ENCODE measurements at regions not wholly inside any gene's neighbourhood (a gene's known extent, or its start where the extent isn't known, plus 50 kb on each side); places are given as distances from the start of the nearest gene placed in this dataset.
"Not testable (repeated sequence)": the region's sequence is repeated elsewhere in the genome, so short reads cannot be mapped to it uniquely, and the experiment has no call there.

- intact Hi-C loops (cut with micrococcal nuclease); H3K4me3 Mint-ChIP-seq; H3K9me3 Mint-ChIP-seq; H3K27me3 Mint-ChIP-seq; H3K4me1 Mint-ChIP-seq (ENCODE audit: low read depth); DNase-seq; H3K36me3 Mint-ChIP-seq (ENCODE audit: low read depth); POLR2A ChIA-PET; CTCF ChIA-PET; ATAC-seq; H3K27ac Mint-ChIP-seq: not testable (repeated sequence)
Measured at GRCh38 chr17:26881195-26881594, 412.7 kb upstream of the WSB1 start.

DNA sequence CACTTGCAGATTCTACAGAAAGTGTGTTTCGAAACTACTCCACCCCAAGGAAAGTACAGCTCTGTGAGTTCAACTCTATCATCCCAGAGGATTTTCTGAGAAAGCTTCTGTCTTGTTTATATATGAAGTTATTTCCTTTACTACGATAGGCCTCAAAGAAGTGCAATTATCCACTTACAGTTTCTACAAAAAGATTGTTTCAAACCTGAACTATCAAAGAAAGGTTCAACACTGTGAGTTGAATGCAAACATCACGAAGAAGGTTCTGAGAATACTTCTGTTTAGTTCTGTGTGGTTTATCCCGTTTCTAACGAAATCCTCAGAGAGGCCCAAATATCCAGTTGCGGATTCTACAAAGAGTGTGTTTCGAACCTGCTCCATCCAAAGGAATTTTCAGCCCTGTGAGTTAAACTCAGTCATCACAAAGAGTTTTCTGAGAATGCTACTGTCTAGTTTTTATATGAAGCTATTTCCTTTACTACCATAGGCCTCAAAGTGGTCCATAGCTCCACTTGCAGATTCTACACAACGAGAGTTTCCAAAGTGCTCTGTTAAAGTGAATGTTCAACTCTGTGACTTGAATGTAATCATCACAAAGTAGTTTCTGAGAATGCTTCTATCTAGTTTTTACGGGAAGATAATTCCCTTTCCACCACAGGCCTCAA, 411.7 kb upstream of the WSB1 start:
- H3K4me3 Mint-ChIP-seq; POLR2A ChIA-PET; DNase-seq; intact Hi-C loops (cut with micrococcal nuclease); H3K4me1 Mint-ChIP-seq (ENCODE audit: low read depth); H3K27ac Mint-ChIP-seq; H3K36me3 Mint-ChIP-seq (ENCODE audit: low read depth); H3K27me3 Mint-ChIP-seq; ATAC-seq; CTCF ChIA-PET; H3K9me3 Mint-ChIP-seq: not testable (repeated sequence)

DNA sequence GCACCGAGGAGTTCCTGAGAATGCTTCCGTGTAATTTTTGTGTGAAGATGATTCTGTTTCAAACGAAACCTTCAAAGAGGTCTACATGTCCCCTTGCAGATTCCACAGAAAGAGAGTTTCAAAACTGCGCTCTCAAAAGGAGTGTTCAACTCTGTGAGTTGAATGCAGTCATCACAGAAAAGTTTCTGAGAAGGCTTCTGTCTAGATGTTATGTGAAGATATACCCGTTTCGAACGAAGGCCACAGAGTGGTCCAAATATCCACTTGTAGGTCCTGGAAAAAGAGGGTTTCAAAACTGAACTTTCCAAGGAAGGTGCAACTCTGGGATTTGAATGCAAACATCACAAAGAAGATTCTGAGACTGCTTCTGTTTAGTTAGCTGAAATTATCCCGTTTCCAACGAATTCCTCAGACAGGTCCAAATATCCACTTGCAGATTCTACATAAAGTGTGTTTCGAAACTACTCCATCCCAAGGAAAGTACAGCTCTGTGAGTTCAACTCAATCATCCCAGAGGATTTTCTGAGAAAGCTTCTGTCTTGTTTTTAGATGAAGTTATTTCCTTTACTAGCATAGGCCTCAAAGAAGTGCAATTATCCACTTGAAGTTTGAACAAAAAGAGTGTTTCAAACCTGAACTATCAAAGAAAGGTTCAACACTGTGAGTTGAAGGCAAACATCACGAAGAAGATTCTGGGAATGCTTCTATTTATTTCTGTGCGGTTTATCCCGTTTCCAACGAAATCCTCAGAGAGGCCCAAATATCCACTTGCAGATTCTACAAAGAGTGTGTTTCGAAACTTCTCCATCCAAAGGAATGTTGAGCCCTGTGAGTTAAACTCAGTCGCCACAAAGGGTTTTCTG, 409.8 kb upstream of the WSB1 start:
- DNase-seq; H3K27me3 Mint-ChIP-seq; POLR2A ChIA-PET; CTCF ChIA-PET; H3K9me3 Mint-ChIP-seq; ATAC-seq; H3K4me3 Mint-ChIP-seq; intact Hi-C loops (cut with micrococcal nuclease); H3K27ac Mint-ChIP-seq; H3K4me1 Mint-ChIP-seq (ENCODE audit: low read depth); H3K36me3 Mint-ChIP-seq (ENCODE audit: low read depth): not testable (repeated sequence)

GRCh38 chr17:26884741-26885059, 409.2 kb upstream of the WSB1 start:
- CTCF ChIA-PET, result not testable (repeated sequence)

GRCh38 chr17:26885244-26885970, 408.5 kb upstream of the WSB1 start:
- intact Hi-C loops (cut with micrococcal nuclease); H3K27me3 Mint-ChIP-seq; H3K36me3 Mint-ChIP-seq (ENCODE audit: low read depth); H3K9me3 Mint-ChIP-seq; H3K4me3 Mint-ChIP-seq; H3K4me1 Mint-ChIP-seq (ENCODE audit: low read depth); ATAC-seq; DNase-seq; H3K27ac Mint-ChIP-seq: not testable (repeated sequence)
- ChIA-PET POLR2A (interaction anchor here (0.7 kb wide), 1 partner anchor 281 kb away, joined by 3 read pairs; no protein-coding TSS in a partner anchor), CTCF (interaction anchor here (0.7 to 1.1 kb wide), 2 partner anchors 524 to 965 kb away, joined by 3 to 5 read pairs; no protein-coding TSS in a partner anchor)

More at GRCh38 chr17:26884741-26885059, 409.2 kb upstream of the WSB1 start:
- H3K4me3 Mint-ChIP-seq; H3K27me3 Mint-ChIP-seq; H3K4me1 Mint-ChIP-seq (ENCODE audit: low read depth); ATAC-seq; H3K36me3 Mint-ChIP-seq (ENCODE audit: low read depth); intact Hi-C loops (cut with micrococcal nuclease); POLR2A ChIA-PET; H3K27ac Mint-ChIP-seq; DNase-seq; H3K9me3 Mint-ChIP-seq: not testable (repeated sequence)

Measured in activated CD8-positive, alpha-beta T cell treated with anti-CD3 and anti-CD28 coated beads for 36 hours (primary cell).